Suprapubic skin (tissue), 4 donors: ENCODE measurements at regions not wholly inside any gene's neighbourhood (a gene's known extent, or its start where the extent isn't known, plus 50 kb on each side); places are given as distances from the start of the nearest gene placed in this dataset.

Source experiments
- DNase-seq, 2 donors: peaks; one replicate each; pipeline ENCODE4 v3.0.0-alpha.2; 2019; ENCODE audit warnings: low spot score in 2 of 2
- H3K27ac ChIP-seq: fragments of 200-600 bp; sonication (generic); one replicate; pipeline ENCODE4 v1.5.1; 2019
- H3K27me3 ChIP-seq: fragments of 200-600 bp; sonication (generic); one replicate; pipeline ENCODE4 v1.5.1; 2019
- H3K36me3 ChIP-seq: fragments of 200-600 bp; sonication (generic); one replicate; pipeline ENCODE4 v1.5.1; 2019
- H3K4me1 ChIP-seq: fragments of 200-600 bp; sonication (generic); one replicate; pipeline ENCODE4 v1.5.1; 2019
- H3K4me3 ChIP-seq: fragments of 200-600 bp; sonication (generic); one replicate; pipeline ENCODE4 v1.5.1; 2019; ENCODE audit warnings: mild to moderate bottlenecking
- H3K9me3 ChIP-seq: fragments of 200-600 bp; sonication (generic); one replicate; pipeline ENCODE4 v1.5.1; 2019
- EP300 ChIP-seq: sonication (generic); formaldehyde crosslinking; IDR thresholded peaks from one replicate; pipeline ENCODE4 v1.6.1; 2017; ENCODE audit warnings: antibody characterized with exemption
- POLR2A ChIP-seq, 2 donors: fragments of 450-650 bp; IDR thresholded peaks; one replicate each; pipeline ENCODE4 v1.6.1; 2017; ENCODE audit warnings: antibody characterized with exemption in 2 of 2, mild to moderate bottlenecking in 2 of 2, moderate library complexity in 2 of 2
- POLR2AphosphoS5 ChIP-seq, 3 donors: sonication (generic); formaldehyde crosslinking; IDR thresholded peaks; one replicate each; pipeline ENCODE4 v1.6.1; 2017; ENCODE audit warnings: antibody characterized with exemption in 3 of 3
- WGBS: methylation state at CpG from one replicate; pipeline ENCODE4 v1.1.5; 2018; 5-methylcytosine and 5-hydroxymethylcytosine counted together
- TF ChIP-seq, protein P1 (sequence below), 2 donors: fragments of 200-600 bp in 1 of 2; fragments of 450-650 bp in 1 of 2; sonication (generic) in 1 of 2; IDR thresholded peaks; one replicate each; pipeline ENCODE4 v1.5.1; 2016 to 2019; ENCODE audit warnings: antibody characterized with exemption in 2 of 2, mild to moderate bottlenecking in 1 of 2, moderate library complexity in 1 of 2

- 80% methylated on average over 10 of the region's 10 CpGs for WGBS
- TF ChIP-seq EP300 (no peak), POLR2A (IDR thresholded peaks at IDR 0.05) (no peak), POLR2AphosphoS5 (IDR thresholded peaks at IDR 0.05) (no peak)
- TF ChIP-seq, protein P1, sequence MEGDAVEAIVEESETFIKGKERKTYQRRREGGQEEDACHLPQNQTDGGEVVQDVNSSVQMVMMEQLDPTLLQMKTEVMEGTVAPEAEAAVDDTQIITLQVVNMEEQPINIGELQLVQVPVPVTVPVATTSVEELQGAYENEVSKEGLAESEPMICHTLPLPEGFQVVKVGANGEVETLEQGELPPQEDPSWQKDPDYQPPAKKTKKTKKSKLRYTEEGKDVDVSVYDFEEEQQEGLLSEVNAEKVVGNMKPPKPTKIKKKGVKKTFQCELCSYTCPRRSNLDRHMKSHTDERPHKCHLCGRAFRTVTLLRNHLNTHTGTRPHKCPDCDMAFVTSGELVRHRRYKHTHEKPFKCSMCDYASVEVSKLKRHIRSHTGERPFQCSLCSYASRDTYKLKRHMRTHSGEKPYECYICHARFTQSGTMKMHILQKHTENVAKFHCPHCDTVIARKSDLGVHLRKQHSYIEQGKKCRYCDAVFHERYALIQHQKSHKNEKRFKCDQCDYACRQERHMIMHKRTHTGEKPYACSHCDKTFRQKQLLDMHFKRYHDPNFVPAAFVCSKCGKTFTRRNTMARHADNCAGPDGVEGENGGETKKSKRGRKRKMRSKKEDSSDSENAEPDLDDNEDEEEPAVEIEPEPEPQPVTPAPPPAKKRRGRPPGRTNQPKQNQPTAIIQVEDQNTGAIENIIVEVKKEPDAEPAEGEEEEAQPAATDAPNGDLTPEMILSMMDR (IDR thresholded peaks at IDR 0.05): no peak
Observed at GRCh38 chr11:134838708-134839107, 426.7 kb upstream of the B3GAT1 start.

DNA sequence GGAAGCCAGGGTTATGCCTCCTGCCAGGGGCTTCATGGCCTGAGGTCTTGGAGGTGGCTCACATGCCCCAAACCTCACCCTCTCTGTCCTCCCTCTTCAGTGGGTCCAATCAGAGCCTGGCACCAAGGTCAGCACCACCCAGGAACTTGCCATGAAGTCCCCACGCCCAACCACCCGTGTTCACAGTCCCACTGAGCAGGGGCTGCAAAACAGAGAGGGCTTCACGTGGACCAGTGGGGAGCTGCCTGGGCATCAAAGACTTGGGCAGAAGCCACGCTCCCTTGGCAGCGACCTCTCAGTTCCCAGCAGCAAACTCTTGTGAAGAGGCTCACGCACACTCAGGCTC is 425.8 kb upstream of the B3GAT1 start:
- no peak overlapping the region for H3K4me3 ChIP-seq
- peaks cover 15% of the 10 kb centered on the region for H3K27me3 ChIP-seq
- no peaks in the 10 kb centered on the region for H3K4me1 ChIP-seq
- no peaks in the 10 kb centered on the region for H3K9me3 ChIP-seq
- H3K27ac ChIP-seq: no peak overlapping the region
- no peak for DNase-seq
- WGBS: 70% methylated on average over 2 of the region's 6 CpGs
- no peaks in the 10 kb centered on the region for H3K36me3 ChIP-seq
- no peak for TF ChIP-seq POLR2A (IDR thresholded peaks at IDR 0.05)
- TF ChIP-seq POLR2AphosphoS5 (IDR thresholded peaks at IDR 0.05): no peak
- TF ChIP-seq, protein P1 (IDR thresholded peaks at IDR 0.05): no peak
- no peak for TF ChIP-seq EP300

More at GRCh38 chr11:134838708-134839107, 426.7 kb upstream of the B3GAT1 start:
- DNase-seq: no peak
- Histone ChIP-seq H3K27me3 (peaks cover 15% of the 10 kb centered on the region), H3K4me1 (no peaks in the 10 kb centered on the region), H3K27ac (no peak overlapping the region), H3K9me3 (no peaks in the 10 kb centered on the region), H3K4me3 (no peak overlapping the region), H3K36me3 (no peaks in the 10 kb centered on the region)

DNA sequence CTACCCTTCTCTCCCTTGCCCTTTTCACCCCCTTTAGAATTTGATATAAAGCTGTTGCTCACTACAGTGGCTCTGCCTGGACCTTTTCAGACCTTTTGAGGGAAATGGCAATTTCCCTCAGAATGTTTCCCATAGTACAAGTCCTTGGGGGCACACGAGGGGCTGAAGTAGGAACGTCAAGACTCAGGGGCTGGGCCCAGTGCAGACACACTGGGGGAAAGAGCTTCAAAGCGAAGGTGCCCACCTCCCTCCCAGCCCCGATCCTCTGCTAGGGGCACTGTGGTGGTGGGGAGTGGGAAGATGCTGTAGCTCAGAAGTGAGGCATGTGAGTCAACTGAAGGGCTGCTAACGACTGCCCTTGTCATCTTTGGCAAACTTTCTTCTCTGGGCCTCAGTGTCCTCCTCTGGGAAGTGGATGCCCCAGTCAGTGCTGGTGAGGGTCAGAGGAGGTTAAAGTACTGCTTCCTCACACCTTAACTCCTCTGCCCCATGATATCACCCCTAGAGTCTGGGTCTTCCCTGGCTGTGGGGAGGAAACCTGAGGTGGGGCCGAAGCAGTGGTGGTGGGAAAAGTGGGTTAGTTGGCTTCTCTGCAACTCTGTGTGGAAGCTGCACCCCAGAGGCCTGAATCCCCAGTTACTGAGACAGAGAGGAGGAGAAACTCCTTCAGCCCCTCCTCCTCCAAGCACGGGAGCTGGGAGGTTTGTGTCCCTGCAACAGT is 425.3 kb upstream of the B3GAT1 start:
- Histone ChIP-seq H3K27ac (no peak overlapping the region), H3K27me3 (peaks cover 15% of the 10 kb centered on the region), H3K4me3 (no peak overlapping the region), H3K9me3 (no peaks in the 10 kb centered on the region), H3K36me3 (no peaks in the 10 kb centered on the region), H3K4me1 (no peaks in the 10 kb centered on the region)
- DNase-seq: no peak
- 71% methylated on average over 6 of the region's 7 CpGs for WGBS
- TF ChIP-seq, protein P1 (IDR thresholded peaks at IDR 0.05): no peak
- TF ChIP-seq POLR2A (IDR thresholded peaks at IDR 0.05) (no peak), POLR2AphosphoS5 (IDR thresholded peaks at IDR 0.05) (no peak), EP300 (no peak)

- Histone ChIP-seq H3K4me3 (no peak overlapping the region), H3K27me3 (peaks cover 11% of the 10 kb centered on the region), H3K27ac (no peak overlapping the region), H3K36me3 (no peaks in the 10 kb centered on the region), H3K9me3 (no peaks in the 10 kb centered on the region), H3K4me1 (no peaks in the 10 kb centered on the region)
- WGBS: 72% methylated on average over 4 of the region's 4 CpGs
- TF ChIP-seq POLR2AphosphoS5 (IDR thresholded peaks at IDR 0.05): no peak
- TF ChIP-seq POLR2A (IDR thresholded peaks at IDR 0.05): no peak
- TF ChIP-seq EP300: no peak
- TF ChIP-seq, protein P1 (IDR thresholded peaks at IDR 0.05): no peak
- DNase-seq: no peak
Observed at GRCh38 chr11:134836561-134836960, 424.5 kb upstream of the B3GAT1 start.

DNA sequence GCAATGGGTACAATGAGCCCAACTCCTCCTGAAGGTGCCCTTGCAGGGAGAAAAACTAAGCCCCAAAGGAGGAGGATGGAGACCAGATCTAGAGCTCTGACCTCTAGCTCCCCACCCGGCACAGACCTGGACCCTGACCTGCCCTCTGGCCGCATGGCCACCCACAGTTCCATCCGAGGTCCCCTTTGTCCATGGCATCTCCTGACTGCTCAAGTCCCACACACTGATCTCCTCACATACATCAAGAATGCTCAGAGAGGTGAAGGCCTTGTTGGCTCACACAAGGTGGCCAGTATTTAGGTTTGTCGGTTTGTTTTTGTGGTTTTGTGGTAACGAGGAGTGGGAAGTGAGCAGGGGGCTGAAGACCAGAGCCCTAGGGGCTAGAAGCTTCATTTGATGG is 423.5 kb upstream of the B3GAT1 start:
- H3K9me3 ChIP-seq: no peaks in the 10 kb centered on the region
- no peaks in the 10 kb centered on the region for H3K36me3 ChIP-seq
- TF ChIP-seq POLR2A (IDR thresholded peaks at IDR 0.05) (no peak), POLR2AphosphoS5 (IDR thresholded peaks at IDR 0.05) (no peak), EP300 (no peak)
- TF ChIP-seq, protein P1 (IDR thresholded peaks at IDR 0.05): no peak
- H3K4me3 ChIP-seq: no peak overlapping the region
- no peak overlapping the region for H3K27ac ChIP-seq
- 76% methylated on average over 2 of the region's 5 CpGs for WGBS
- DNase-seq: no peak
- peaks cover 6% of the 10 kb centered on the region for H3K27me3 ChIP-seq
- H3K4me1 ChIP-seq: no peaks in the 10 kb centered on the region
